ENCODE measurements at regions not wholly inside any gene's neighbourhood (a gene's known extent, or its start where the extent isn't known, plus 50 kb on each side); places are given as distances from the start of the nearest gene placed in this dataset.

DNA sequence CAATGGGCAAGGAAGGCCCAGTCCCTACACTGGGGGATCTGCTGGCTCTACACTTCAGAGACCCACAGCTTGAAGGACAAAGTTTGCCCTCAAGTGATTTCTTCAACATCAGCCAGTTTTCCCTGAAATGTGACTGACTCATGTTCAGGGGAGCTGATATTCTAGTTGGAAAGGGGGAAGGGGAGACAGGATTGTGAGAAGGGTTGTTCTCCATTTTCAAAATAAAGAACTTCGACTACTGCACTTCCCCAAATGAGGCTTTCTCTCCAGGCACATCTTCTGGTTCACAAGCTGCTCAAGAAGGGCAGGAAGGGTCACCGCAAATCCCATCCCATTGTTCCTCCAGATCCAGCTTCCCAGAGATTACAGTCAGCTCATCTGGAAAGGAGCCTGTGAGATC, 117.6 kb downstream of the BCL2L11 start:
- TF ChIP-seq, protein P1, sequence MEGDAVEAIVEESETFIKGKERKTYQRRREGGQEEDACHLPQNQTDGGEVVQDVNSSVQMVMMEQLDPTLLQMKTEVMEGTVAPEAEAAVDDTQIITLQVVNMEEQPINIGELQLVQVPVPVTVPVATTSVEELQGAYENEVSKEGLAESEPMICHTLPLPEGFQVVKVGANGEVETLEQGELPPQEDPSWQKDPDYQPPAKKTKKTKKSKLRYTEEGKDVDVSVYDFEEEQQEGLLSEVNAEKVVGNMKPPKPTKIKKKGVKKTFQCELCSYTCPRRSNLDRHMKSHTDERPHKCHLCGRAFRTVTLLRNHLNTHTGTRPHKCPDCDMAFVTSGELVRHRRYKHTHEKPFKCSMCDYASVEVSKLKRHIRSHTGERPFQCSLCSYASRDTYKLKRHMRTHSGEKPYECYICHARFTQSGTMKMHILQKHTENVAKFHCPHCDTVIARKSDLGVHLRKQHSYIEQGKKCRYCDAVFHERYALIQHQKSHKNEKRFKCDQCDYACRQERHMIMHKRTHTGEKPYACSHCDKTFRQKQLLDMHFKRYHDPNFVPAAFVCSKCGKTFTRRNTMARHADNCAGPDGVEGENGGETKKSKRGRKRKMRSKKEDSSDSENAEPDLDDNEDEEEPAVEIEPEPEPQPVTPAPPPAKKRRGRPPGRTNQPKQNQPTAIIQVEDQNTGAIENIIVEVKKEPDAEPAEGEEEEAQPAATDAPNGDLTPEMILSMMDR (conservative IDR thresholded peaks at IDR 0.05; ENCODE audit: low read depth, low read length): no peak
- TF ChIP-seq POLR2A (IDR thresholded peaks at IDR 0.05; ENCODE audit: low read depth, low read length): no peak
- no peak for TF ChIP-seq CEBPB (IDR thresholded peaks at IDR 0.05; ENCODE audit: low read depth, low read length)
- TF ChIP-seq MAZ (IDR thresholded peaks at IDR 0.05; ENCODE audit: borderline replicate concordance, low read depth, low read length): no peak
- TF ChIP-seq RAD21 (IDR thresholded peaks at IDR 0.05; ENCODE audit: low read length): no peak
- TF ChIP-seq, protein P2, sequence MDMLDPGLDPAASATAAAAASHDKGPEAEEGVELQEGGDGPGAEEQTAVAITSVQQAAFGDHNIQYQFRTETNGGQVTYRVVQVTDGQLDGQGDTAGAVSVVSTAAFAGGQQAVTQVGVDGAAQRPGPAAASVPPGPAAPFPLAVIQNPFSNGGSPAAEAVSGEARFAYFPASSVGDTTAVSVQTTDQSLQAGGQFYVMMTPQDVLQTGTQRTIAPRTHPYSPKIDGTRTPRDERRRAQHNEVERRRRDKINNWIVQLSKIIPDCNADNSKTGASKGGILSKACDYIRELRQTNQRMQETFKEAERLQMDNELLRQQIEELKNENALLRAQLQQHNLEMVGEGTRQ (IDR thresholded peaks at IDR 0.05; ENCODE audit: low read depth, low read length): no peak
- no peak for TF ChIP-seq MAFK (IDR thresholded peaks at IDR 0.05; ENCODE audit: low read depth, low read length)
